K562 (cell line): ENCODE measurements at regions not wholly inside any gene's neighbourhood (a gene's known extent, or its start where the extent isn't known, plus 50 kb on each side); places are given as distances from the start of the nearest gene placed in this dataset.

ENCODE experiments used
- ATAC-seq: fragments of 200-7000 bp; cut with Tn5 transposase; 3 replicates; pipeline ENCODE4 v1.9.1; 2020; ENCODE audit warnings: moderate library complexity
- BruUV-seq: library from RNA; stranded (reverse); fragments of 400-500 nt; replicated peaks from 2 replicates; lab custom pipeline; 2021; lab: Mats Ljungman, UMichigan
- CTCF ChIA-PET: fragments of 300-600 bp; formaldehyde crosslinking; extraction: SDS; loops from one replicate; lab custom pipeline; 2021; ENCODE audit warnings: low intra/inter-chr PET ratio; lab: Yijun Ruan, JAX
- POLR2A ChIA-PET: fragments of 300-600, 350-650 bp; sonication (Branson Sonifier 250); formaldehyde crosslinking; extraction: SDS; loops from one replicate; lab custom pipeline; 2021; ENCODE audit warnings: antibody characterized with exemption, inconsistent platforms; lab: Yijun Ruan, JAX
- DNase-seq, 4 experiments: peaks; one replicate each; pipeline versions ENCODE4 v3.0.0 to v3.0.0-alpha.2; 2011 to 2018; ENCODE audit warnings: low spot score in 3 of 4, mixed read lengths in 3 of 4; ENCODE audit errors: extremely low read depth in 1 of 4
- FAIRE-seq: peaks from 2 replicates; lab custom pipeline; 2011; peaks lifted over from hg19 to GRCh38; lab: Jason Lieb, UNC
- H2AFZ ChIP-seq: 2 replicates; pipeline ENCODE4 v1.6.0; 2011; ENCODE audit warnings: low read depth, low read length, control low read depth, inconsistent platforms
- H3K27ac ChIP-seq: fragments of 200-600 bp; 3 replicates; pipeline ENCODE4 v1.8.0; 2011; ENCODE audit warnings: low read depth, mild to moderate bottlenecking, control low read depth, inconsistent platforms, low read length, moderate library complexity, mixed read lengths; ENCODE audit errors: extremely low read depth
- H3K27me3 ChIP-seq, 2 experiments: fragments of 300-600 bp in 1 of 2; 2 replicates in 1 of 2; 3 replicates in 1 of 2; pipeline versions ENCODE4 v1.6.0 to v1.8.0; 2011; ENCODE audit warnings: inconsistent platforms in 2 of 2, low read length in 2 of 2, mild to moderate bottlenecking in 1 of 2, mixed read lengths in 1 of 2, moderate library complexity in 1 of 2; ENCODE audit not compliant: control insufficient read depth in 2 of 2, insufficient read depth in 2 of 2
- H3K36me3 ChIP-seq: fragments of 300-600 bp; 3 replicates; pipeline ENCODE4 v1.8.0; 2011; ENCODE audit warnings: mild to moderate bottlenecking, low read length, inconsistent platforms; ENCODE audit not compliant: control insufficient read depth, insufficient read depth
- H3K4me1 ChIP-seq, 2 experiments: fragments of 200-600 bp in 1 of 2; replicated peaks in 1 of 2; 2 replicates in 1 of 2; 3 replicates in 1 of 2; pipeline versions ENCODE4 v1.5.1 to v1.8.0; 2011; ENCODE audit warnings: inconsistent platforms in 2 of 2, low read length in 2 of 2, mild to moderate bottlenecking in 1 of 2, mixed read lengths in 1 of 2, moderate library complexity in 1 of 2; ENCODE audit not compliant: control insufficient read depth in 2 of 2, insufficient read depth in 2 of 2
- H3K4me2 ChIP-seq: 2 replicates; pipeline ENCODE4 v1.6.1; 2011; ENCODE audit warnings: low read length, control low read depth, inconsistent platforms, mixed read lengths; ENCODE audit not compliant: insufficient read depth
- H3K4me3 ChIP-seq: fragments of 200-600 bp; sonication (generic), shearing (Covaris generic); 2 replicates; pipeline ENCODE4 v1.5.1; 2016; ENCODE audit warnings: control low read depth, inconsistent platforms
- H3K79me2 ChIP-seq: fragments of 200-600 bp; 3 replicates; pipeline ENCODE4 v1.8.0; 2011; ENCODE audit warnings: low read length, inconsistent platforms; ENCODE audit not compliant: control insufficient read depth, insufficient read depth
- H3K9ac ChIP-seq, 2 experiments: 2 replicates each; pipeline versions ENCODE4 v1.6.0 to v1.6.1; 2011; ENCODE audit warnings: low read depth in 2 of 2, low read length in 2 of 2, control low read depth in 1 of 2, inconsistent platforms in 1 of 2, mild to moderate bottlenecking in 1 of 2, mixed read lengths in 1 of 2; ENCODE audit not compliant: insufficient read depth in 1 of 2
- H3K9me1 ChIP-seq: one replicate; pipeline ENCODE4 v1.6.0; 2011; ENCODE audit warnings: inconsistent platforms, mild to moderate bottlenecking, low read length, moderate library complexity; ENCODE audit not compliant: control insufficient read depth, insufficient read depth
- H3K9me3 ChIP-seq: replicated peaks from 2 replicates; pipeline ENCODE4 v1.5.1; 2011; ENCODE audit warnings: low read depth, low read length, inconsistent platforms; ENCODE audit not compliant: control insufficient read depth, insufficient read depth
- H4K20me1 ChIP-seq: replicated peaks from 2 replicates; pipeline ENCODE4 v1.6.1; 2011; ENCODE audit warnings: low read length, inconsistent platforms, mixed read lengths; ENCODE audit not compliant: control insufficient read depth, insufficient read depth
- CBFA2T3 ChIP-seq: fragments of 450-650 bp; IDR thresholded peaks from 2 replicates; pipeline ENCODE4 v1.6.1; 2017
- CBFB ChIP-seq: sonication (generic); formaldehyde crosslinking; IDR thresholded peaks from 2 replicates; pipeline ENCODE4 v1.4.0; 2020; ENCODE audit warnings: mild to moderate bottlenecking, missing genetic modification reagents
- ELK1 ChIP-seq: sonication (generic); formaldehyde crosslinking; IDR thresholded peaks from 2 replicates; pipeline ENCODE4 v1.8.1; 2022; ENCODE audit warnings: missing genetic modification reagents
- MXI1 ChIP-seq: IDR thresholded peaks from 2 replicates; pipeline ENCODE4 v1.6.1; 2011; ENCODE audit warnings: low read depth, mild to moderate bottlenecking, improper control_type of control experiment, low read length
- NR2C1 ChIP-seq, 2 experiments: fragments of 450-650 bp; IDR thresholded peaks; 2 replicates each; pipeline ENCODE4 v1.6.1; 2017; ENCODE audit warnings: mild to moderate bottlenecking in 2 of 2, antibody characterized with exemption in 1 of 2, inconsistent platforms in 1 of 2, missing compliant biosample characterization in 1 of 2, missing genetic modification characterization in 1 of 2
- PHTF2 ChIP-seq: fragments of 250-450 bp; sonication (Bioruptor Pico); IDR thresholded peaks from 2 replicates; pipeline ENCODE4 v1.5.0; 2021; ENCODE audit warnings: mild to moderate bottlenecking
- RERE ChIP-seq: sonication (generic); formaldehyde crosslinking; IDR thresholded peaks from 2 replicates; pipeline ENCODE4 v1.8.0; 2023; ENCODE audit warnings: missing genetic modification reagents, mild to moderate bottlenecking, borderline replicate concordance
- ZNF324 ChIP-seq: fragments of 250-450 bp; sonication (Bioruptor Pico); IDR thresholded peaks from 2 replicates; pipeline ENCODE4 v1.4.0; 2020; ENCODE audit warnings: mild to moderate bottlenecking
- WGBS: fragments of 100-300 bp; shearing (Covaris generic); methylation state at CpG from one replicate; pipeline ENCODE4 v1.1.6; 2016; ENCODE audit warnings: low coverage, mixed read lengths; ENCODE audit not compliant: insufficient coverage; ENCODE audit errors: missing lambda C conversion rate; 5-methylcytosine and 5-hydroxymethylcytosine counted together
- in situ Hi-C: fragments of 300-500 bp; cut with MboI; formaldehyde crosslinking; loops from 4 replicates; pipeline ENCODE4 v1.15.0; 2018; ENCODE audit warnings: inconsistent platforms, mixed read lengths
- intact Hi-C: fragments of 100-400 bp; cut with micrococcal nuclease; formaldehyde crosslinking; loops from 2 replicates; pipeline ENCODE4 v1.14.2; 2022

- no peaks in the 10 kb centered on the region for H3K79me2 ChIP-seq
- 0% methylated on average over 2 of the region's 2 CpGs for WGBS
- H3K9me3 ChIP-seq: no peaks in the 10 kb centered on the region
- H3K4me1 ChIP-seq: no peaks in the 10 kb centered on the region
- no peak for ATAC-seq
- no peak overlapping the region for H3K9ac ChIP-seq
- no peaks in the 10 kb centered on the region for H3K9me1 ChIP-seq
- no peaks in the 10 kb centered on the region for H4K20me1 ChIP-seq
- no peak overlapping the region for H3K4me3 ChIP-seq
- peaks cover 0 to 1% of the 10 kb centered on the region in 2 experiments; a peak in 1 of 5 replicates for H3K27me3 ChIP-seq
- no peak overlapping the region for H3K4me2 ChIP-seq
- no peak overlapping the region for H2AFZ ChIP-seq
- POLR2A ChIA-PET: interaction anchor here (0.6 to 0.7 kb wide), 2 partner anchors 856 to 1881 kb away, joined by 3 to 5 read pairs; no protein-coding TSS in a partner anchor
- H3K36me3 ChIP-seq: no peaks in the 10 kb centered on the region
- BruUV-seq: no TSS peak
- intact Hi-C loops: no loop called here
- CTCF ChIA-PET: no interaction called here
- H3K27ac ChIP-seq: no peak overlapping the region
- no peak for DNase-seq
- in situ Hi-C loops: no loop called here
- TF ChIP-seq PHTF2 (CRISPR knock-in tag): no peak
- no peak for TF ChIP-seq NR2C1 (IDR thresholded peaks at IDR 0.05)
- TF ChIP-seq NR2C1 (tag; IDR thresholded peaks at IDR 0.05): no peak
- no peak for FAIRE-seq
These were observed 143.4 kb upstream of the EXOC2 start for GRCh38 chr6:836276-836853.

GRCh38 chr6:835476-836160 is 142.7 kb upstream of the EXOC2 start:
- no peaks in the 10 kb centered on the region; a peak in 1 of 5 replicates for H3K27me3 ChIP-seq
- H3K9me1 ChIP-seq: no peaks in the 10 kb centered on the region
- H3K27ac ChIP-seq: no peak overlapping the region
- no peaks in the 10 kb centered on the region for H4K20me1 ChIP-seq
- no TSS peak for BruUV-seq
- ATAC-seq (no peak), FAIRE-seq (no peak), DNase-seq (no peak)
- no peaks in the 10 kb centered on the region for H3K4me1 ChIP-seq
- intact Hi-C loops: no loop called here
- H3K9me3 ChIP-seq: no peaks in the 10 kb centered on the region
- WGBS: 0% methylated on average over 3 of the region's 3 CpGs
- no peaks in the 10 kb centered on the region for H3K36me3 ChIP-seq
- CTCF ChIA-PET: no interaction called here
- no peak overlapping the region for H3K4me2 ChIP-seq
- in situ Hi-C loops: no loop called here
- H3K4me3 ChIP-seq: no peak overlapping the region
- H3K79me2 ChIP-seq: no peaks in the 10 kb centered on the region
- H2AFZ ChIP-seq: no peak overlapping the region
- POLR2A ChIA-PET: interaction anchor here (0.6 kb wide), 1 partner anchor 1882 kb away, joined by 5 read pairs; no protein-coding TSS in a partner anchor
- no peak overlapping the region for H3K9ac ChIP-seq
- TF ChIP-seq MXI1: no peak
- TF ChIP-seq CBFB (CRISPR knock-in tag): no peak
- no peak for TF ChIP-seq ELK1 (CRISPR knock-in tag)
- no peak for TF ChIP-seq RERE (CRISPR knock-in tag)
- no peak for TF ChIP-seq ZNF324 (CRISPR knock-in tag)
- TF ChIP-seq CBFA2T3: no peak
